ENCODE measurements at regions not wholly inside any gene's neighbourhood (a gene's known extent, or its start where the extent isn't known, plus 50 kb on each side); places are given as distances from the start of the nearest gene placed in this dataset.

- Histone ChIP-seq H3K4me1 (no peaks in the 10 kb centered on the region), H3K9me3 (peaks cover 0 to 5% of the 10 kb centered on the region in 2 donors), H3K27ac (no peak overlapping the region), H3K36me3 (no peaks in the 10 kb centered on the region), H3K4me3 (no peak overlapping the region), H3K27me3 (no peaks in the 10 kb centered on the region)
- no peak for TF ChIP-seq CTCF (IDR thresholded peaks at IDR 0.05)
- no peak for TF ChIP-seq POLR2A (IDR thresholded peaks at IDR 0.05)
- no peak for TF ChIP-seq POLR2AphosphoS5 (IDR thresholded peaks at IDR 0.05)
- DNase-seq (ENCODE audit: low spot score in 2 of 2): no peak
- intact Hi-C loops (cut with DNase I; ENCODE audit: low total_unique reads): no loop called here
Observed at GRCh38 chr15:87151202-87151748, 1071.6 kb downstream of the AGBL1 start.

DNA sequence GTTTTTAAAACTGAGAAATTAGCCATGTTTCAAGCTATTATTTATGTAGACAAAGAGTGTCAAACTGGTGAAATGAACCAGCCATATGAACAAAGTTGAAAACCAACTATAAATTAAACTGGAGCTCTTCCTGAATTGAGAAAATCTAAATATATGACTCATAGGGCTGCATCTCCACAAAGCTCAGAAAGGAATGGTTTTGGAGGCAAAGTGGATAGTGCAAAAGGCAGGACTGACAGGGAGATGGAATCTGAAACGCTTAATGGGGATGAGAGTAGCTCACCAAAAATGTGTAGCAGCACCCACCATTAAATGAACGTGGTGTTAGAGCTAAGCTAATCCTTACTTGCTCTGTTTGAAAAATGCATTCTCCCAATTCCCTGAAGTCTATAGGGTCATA lies 1066.0 kb downstream of the AGBL1 start:
- Histone ChIP-seq H3K9me3 (peaks cover 7 to 12% of the 10 kb centered on the region in 2 donors), H3K27ac (no peak overlapping the region), H3K4me3 (no peak overlapping the region), H3K4me1 (no peaks in the 10 kb centered on the region), H3K36me3 (no peaks in the 10 kb centered on the region), H3K27me3 (no peaks in the 10 kb centered on the region)
- no peak for TF ChIP-seq POLR2A (IDR thresholded peaks at IDR 0.05)
- no peak for TF ChIP-seq POLR2AphosphoS5 (IDR thresholded peaks at IDR 0.05)
- no peak for TF ChIP-seq CTCF (IDR thresholded peaks at IDR 0.05)
- no peak for DNase-seq (ENCODE audit: low spot score in 2 of 2)
- intact Hi-C loops (cut with DNase I; ENCODE audit: low total_unique reads): no loop called here

GRCh38 chr15:87144775-87145174 lies 1065.1 kb downstream of the AGBL1 start:
- peaks cover 7 to 12% of the 10 kb centered on the region in 2 donors for H3K9me3 ChIP-seq
- no peaks in the 10 kb centered on the region for H3K27me3 ChIP-seq
- H3K27ac ChIP-seq: no peak overlapping the region
- DNase-seq (ENCODE audit: low spot score in 2 of 2): no peak
- no peaks in the 10 kb centered on the region for H3K4me1 ChIP-seq
- intact Hi-C loops (cut with DNase I; ENCODE audit: low total_unique reads): no loop called here
- no peak for TF ChIP-seq POLR2AphosphoS5 (IDR thresholded peaks at IDR 0.05)
- TF ChIP-seq CTCF (IDR thresholded peaks at IDR 0.05): no peak
- TF ChIP-seq POLR2A (IDR thresholded peaks at IDR 0.05): no peak
- H3K36me3 ChIP-seq: no peaks in the 10 kb centered on the region
- H3K4me3 ChIP-seq: no peak overlapping the region

DNA sequence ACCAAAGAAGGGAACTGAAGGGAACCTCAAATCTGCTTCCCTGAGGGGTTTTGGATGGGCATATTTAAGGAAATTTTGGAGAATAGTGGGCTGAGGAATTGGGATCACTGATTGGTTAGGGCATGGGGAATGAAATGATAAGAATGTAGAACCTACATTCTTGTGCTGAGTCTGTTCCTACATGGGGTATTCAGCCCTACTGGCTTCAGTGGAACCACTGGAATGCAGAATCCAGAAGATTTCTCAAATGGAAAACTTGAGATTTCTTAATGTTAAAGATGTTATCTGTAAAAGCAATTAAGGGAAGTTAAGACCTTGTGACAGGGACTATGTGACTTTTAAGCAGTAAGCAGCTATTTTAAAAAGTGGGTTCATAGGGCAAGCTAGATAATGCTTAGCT lies 1062.4 kb downstream of the AGBL1 start:
- no peaks in the 10 kb centered on the region for H3K4me1 ChIP-seq
- no peak overlapping the region for H3K27ac ChIP-seq
- no peak overlapping the region for H3K4me3 ChIP-seq
- peaks cover 7 to 12% of the 10 kb centered on the region in 2 donors for H3K9me3 ChIP-seq
- intact Hi-C loops (cut with DNase I; ENCODE audit: low total_unique reads): no loop called here
- no peak for TF ChIP-seq POLR2AphosphoS5 (IDR thresholded peaks at IDR 0.05)
- no peak for TF ChIP-seq CTCF (IDR thresholded peaks at IDR 0.05)
- TF ChIP-seq POLR2A (IDR thresholded peaks at IDR 0.05): no peak
- DNase-seq (ENCODE audit: low spot score in 2 of 2): no peak
- H3K36me3 ChIP-seq: no peaks in the 10 kb centered on the region
- no peaks in the 10 kb centered on the region for H3K27me3 ChIP-seq

- intact Hi-C loops (cut with DNase I; ENCODE audit: low total_unique reads): no loop called here
- no peak overlapping the region for H3K4me3 ChIP-seq
Observed at GRCh38 chr15:87135109-87135508, 1055.4 kb downstream of the AGBL1 start.

More at GRCh38 chr15:87135109-87135508, 1055.4 kb downstream of the AGBL1 start:
- no peak for DNase-seq (ENCODE audit: low spot score in 2 of 2)
- no peak overlapping the region for H3K27ac ChIP-seq
- no peaks in the 10 kb centered on the region for H3K27me3 ChIP-seq
- H3K36me3 ChIP-seq: no peaks in the 10 kb centered on the region
- no peaks in the 10 kb centered on the region for H3K9me3 ChIP-seq
- no peaks in the 10 kb centered on the region for H3K4me1 ChIP-seq
- TF ChIP-seq POLR2AphosphoS5 (IDR thresholded peaks at IDR 0.05) (no peak), CTCF (IDR thresholded peaks at IDR 0.05) (no peak), POLR2A (IDR thresholded peaks at IDR 0.05) (no peak)

Measured in breast epithelium (tissue), 4 donors.